ENCODE measurements at regions not wholly inside any gene's neighbourhood (a gene's known extent, or its start where the extent isn't known, plus 50 kb on each side); places are given as distances from the start of the nearest gene placed in this dataset.

DNA sequence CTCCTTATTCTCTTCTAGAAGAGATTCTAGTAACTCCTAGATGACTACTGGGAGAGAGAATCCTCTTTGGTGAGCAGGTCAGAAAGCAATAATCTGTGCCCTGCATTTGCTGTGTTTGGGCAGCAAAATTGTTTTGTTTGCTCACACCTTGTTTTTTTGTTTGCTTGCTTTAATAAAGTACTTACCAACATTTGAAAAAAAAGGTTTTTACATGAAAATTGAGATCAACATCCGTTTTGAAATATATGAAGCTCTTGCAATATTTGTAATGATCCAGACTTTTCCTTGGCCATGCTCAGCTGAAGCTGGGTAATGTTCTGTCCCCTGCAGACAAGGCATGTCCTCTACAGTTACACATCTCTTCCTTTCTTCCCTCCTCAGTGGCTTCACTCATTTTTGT is 62.2 kb downstream of the DIPK2A start:
- TF ChIP-seq, protein P1, sequence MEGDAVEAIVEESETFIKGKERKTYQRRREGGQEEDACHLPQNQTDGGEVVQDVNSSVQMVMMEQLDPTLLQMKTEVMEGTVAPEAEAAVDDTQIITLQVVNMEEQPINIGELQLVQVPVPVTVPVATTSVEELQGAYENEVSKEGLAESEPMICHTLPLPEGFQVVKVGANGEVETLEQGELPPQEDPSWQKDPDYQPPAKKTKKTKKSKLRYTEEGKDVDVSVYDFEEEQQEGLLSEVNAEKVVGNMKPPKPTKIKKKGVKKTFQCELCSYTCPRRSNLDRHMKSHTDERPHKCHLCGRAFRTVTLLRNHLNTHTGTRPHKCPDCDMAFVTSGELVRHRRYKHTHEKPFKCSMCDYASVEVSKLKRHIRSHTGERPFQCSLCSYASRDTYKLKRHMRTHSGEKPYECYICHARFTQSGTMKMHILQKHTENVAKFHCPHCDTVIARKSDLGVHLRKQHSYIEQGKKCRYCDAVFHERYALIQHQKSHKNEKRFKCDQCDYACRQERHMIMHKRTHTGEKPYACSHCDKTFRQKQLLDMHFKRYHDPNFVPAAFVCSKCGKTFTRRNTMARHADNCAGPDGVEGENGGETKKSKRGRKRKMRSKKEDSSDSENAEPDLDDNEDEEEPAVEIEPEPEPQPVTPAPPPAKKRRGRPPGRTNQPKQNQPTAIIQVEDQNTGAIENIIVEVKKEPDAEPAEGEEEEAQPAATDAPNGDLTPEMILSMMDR (IDR thresholded peaks at IDR 0.05): no peak
- TF ChIP-seq POLR2A (IDR thresholded peaks at IDR 0.05): no peak
- TF ChIP-seq EP300 (IDR thresholded peaks at IDR 0.05): no peak

Measured in sigmoid colon (tissue), 4 donors.